OCI-LY7 (cell line): ENCODE measurements at regions not wholly inside any gene's neighbourhood (a gene's known extent, or its start where the extent isn't known, plus 50 kb on each side); places are given as distances from the start of the nearest gene placed in this dataset.
"Not testable (repeated sequence)": the region's sequence is repeated elsewhere in the genome, so short reads cannot be mapped to it uniquely, and the experiment has no call there.

ENCODE experiments used
- BruUV-seq: library from RNA; stranded (reverse); fragments of 400-500 nt; replicated peaks from 2 replicates; lab custom pipeline; 2021; lab: Mats Ljungman, UMichigan
- CTCF ChIA-PET: fragments of 300-600 bp; sonication (Branson Sonifier 250); formaldehyde crosslinking; loops from one replicate; lab custom pipeline; 2022; ENCODE audit warnings: antibody characterized with exemption; ENCODE audit not compliant: unreplicated experiment; lab: Charles Lee
- POLR2A ChIA-PET: fragments of 300-600 bp; sonication (Branson Sonifier 250); formaldehyde crosslinking; loops from one replicate; lab custom pipeline; 2022; ENCODE audit warnings: antibody characterized with exemption; lab: Charles Lee
- DNase-seq: peaks from one replicate; pipeline ENCODE4 v3.0.0-alpha.2; 2015; ENCODE audit warnings: low spot score
- H2AFZ ChIP-seq: fragments of 200-600 bp; sonication (generic), shearing (Covaris generic); 2 replicates; pipeline ENCODE4 v1.6.1; 2014; ENCODE audit warnings: mild to moderate bottlenecking, antibody characterized with exemption, low read length, moderate library complexity
- H3K27ac ChIP-seq: fragments of 200-600 bp; sonication (generic); 2 replicates; pipeline ENCODE4 v1.5.1; 2014; ENCODE audit warnings: mixed run types, low read depth, mild to moderate bottlenecking, moderate library complexity, low read length, inconsistent platforms; ENCODE audit not compliant: poor library complexity, severe bottlenecking
- H3K36me3 ChIP-seq: fragments of 200-600 bp; sonication (generic); 2 replicates; pipeline ENCODE4 v1.6.1; 2014; ENCODE audit warnings: mild to moderate bottlenecking, antibody characterized with exemption, low read length, moderate library complexity, mixed read lengths; ENCODE audit not compliant: insufficient read depth
- H3K4me1 ChIP-seq: fragments of 200-600 bp; sonication (generic); 2 replicates; pipeline ENCODE4 v1.5.1; 2014; ENCODE audit warnings: mild to moderate bottlenecking, low read length; ENCODE audit not compliant: insufficient read depth, poor library complexity, severe bottlenecking
- H3K4me2 ChIP-seq: fragments of 200-600 bp; sonication (generic); 2 replicates; pipeline ENCODE4 v1.6.1; 2014; ENCODE audit warnings: mild to moderate bottlenecking, low read length
- H3K4me3 ChIP-seq: fragments of 200-600 bp; sonication (generic); 2 replicates; pipeline ENCODE4 v1.5.1; 2014; ENCODE audit warnings: mild to moderate bottlenecking, low read depth, low read length; ENCODE audit not compliant: poor library complexity, severe bottlenecking
- H3K79me2 ChIP-seq: fragments of 200-600 bp; sonication (generic); 2 replicates; pipeline ENCODE4 v1.6.1; 2016; ENCODE audit warnings: low read depth, mild to moderate bottlenecking, low read length, moderate library complexity, mixed read lengths; ENCODE audit not compliant: insufficient read depth
- H3K9me2 ChIP-seq: fragments of 200-600 bp; sonication (generic); 2 replicates; pipeline ENCODE4 v1.6.1; 2016; ENCODE audit warnings: mild to moderate bottlenecking, low read length, mixed read lengths; ENCODE audit not compliant: insufficient read depth
- H3K9me3 ChIP-seq: fragments of 200-600 bp; sonication (generic); 2 replicates; pipeline ENCODE4 v1.6.1; 2014; ENCODE audit warnings: mild to moderate bottlenecking, mixed run types, low read length, mixed read lengths
- H4K20me1 ChIP-seq: fragments of 200-600 bp; sonication (generic); 2 replicates; pipeline ENCODE4 v1.6.1; 2014; ENCODE audit warnings: mild to moderate bottlenecking, antibody characterized with exemption, low read length, moderate library complexity, mixed read lengths; ENCODE audit not compliant: insufficient read depth
- EZH2phosphoT487 ChIP-seq: fragments of 200-600 bp; sonication (generic); IDR thresholded peaks from 2 replicates; pipeline ENCODE4 v1.6.1; 2018; ENCODE audit warnings: low read depth, borderline replicate concordance, mild to moderate bottlenecking, mixed run types, antibody characterized with exemption, low read length, moderate library complexity, mixed read lengths
- intact Hi-C: fragments of 100-400 bp; cut with micrococcal nuclease; formaldehyde crosslinking; loops from one replicate; pipeline ENCODE4 v1.10.0; 2022; ENCODE audit not compliant: unreplicated experiment
- TF ChIP-seq, protein P1 (sequence below): fragments of 200-600 bp; sonication (generic); conservative IDR thresholded peaks from 2 replicates; pipeline ENCODE4 v1.5.1; 2014; ENCODE audit warnings: mild to moderate bottlenecking, antibody characterized with exemption, low read length, moderate library complexity, mixed read lengths

DNA sequence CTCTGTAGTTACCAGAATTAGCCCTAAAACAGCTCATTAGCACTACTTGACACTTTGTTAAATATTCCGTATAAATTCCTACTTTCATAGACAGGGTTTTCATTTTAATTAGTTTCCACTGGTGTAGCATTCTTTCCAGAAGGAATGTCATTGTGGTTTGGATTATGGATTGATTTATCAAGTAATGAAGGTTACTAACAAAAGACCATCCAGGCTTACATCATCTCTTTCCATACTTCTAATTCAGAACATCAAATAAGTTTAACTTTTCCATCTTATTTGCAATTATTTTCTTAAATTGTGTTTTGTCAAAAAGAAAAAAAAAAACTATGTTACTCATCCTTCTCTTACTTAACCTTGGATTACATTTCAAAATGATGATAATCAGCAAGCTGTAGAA is 231.8 kb upstream of the SPOPL start:
- intact Hi-C loops: no loop called here
- POLR2A ChIA-PET: interaction anchor here (0.7 kb wide), 2 partner anchors 10 to 1379 kb away, joined by 3 read pairs; no protein-coding TSS in a partner anchor
- Histone ChIP-seq H3K4me3 (no peak overlapping the region), H3K4me1 (no peaks in the 10 kb centered on the region), H3K4me2 (no peak overlapping the region), H2AFZ (no peak overlapping the region), H3K27ac (no peak overlapping the region), H3K79me2 (no peaks in the 10 kb centered on the region), H3K9me3 (no peaks in the 10 kb centered on the region), H3K9me2 (no peaks in the 10 kb centered on the region), H3K36me3 (no peaks in the 10 kb centered on the region), H4K20me1 (no peaks in the 10 kb centered on the region)
- TF ChIP-seq EZH2phosphoT487: no peak
- TF ChIP-seq, protein P1, sequence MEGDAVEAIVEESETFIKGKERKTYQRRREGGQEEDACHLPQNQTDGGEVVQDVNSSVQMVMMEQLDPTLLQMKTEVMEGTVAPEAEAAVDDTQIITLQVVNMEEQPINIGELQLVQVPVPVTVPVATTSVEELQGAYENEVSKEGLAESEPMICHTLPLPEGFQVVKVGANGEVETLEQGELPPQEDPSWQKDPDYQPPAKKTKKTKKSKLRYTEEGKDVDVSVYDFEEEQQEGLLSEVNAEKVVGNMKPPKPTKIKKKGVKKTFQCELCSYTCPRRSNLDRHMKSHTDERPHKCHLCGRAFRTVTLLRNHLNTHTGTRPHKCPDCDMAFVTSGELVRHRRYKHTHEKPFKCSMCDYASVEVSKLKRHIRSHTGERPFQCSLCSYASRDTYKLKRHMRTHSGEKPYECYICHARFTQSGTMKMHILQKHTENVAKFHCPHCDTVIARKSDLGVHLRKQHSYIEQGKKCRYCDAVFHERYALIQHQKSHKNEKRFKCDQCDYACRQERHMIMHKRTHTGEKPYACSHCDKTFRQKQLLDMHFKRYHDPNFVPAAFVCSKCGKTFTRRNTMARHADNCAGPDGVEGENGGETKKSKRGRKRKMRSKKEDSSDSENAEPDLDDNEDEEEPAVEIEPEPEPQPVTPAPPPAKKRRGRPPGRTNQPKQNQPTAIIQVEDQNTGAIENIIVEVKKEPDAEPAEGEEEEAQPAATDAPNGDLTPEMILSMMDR: no peak
- no peak for DNase-seq
- CTCF ChIA-PET: no interaction called here
- no TSS peak for BruUV-seq

DNA sequence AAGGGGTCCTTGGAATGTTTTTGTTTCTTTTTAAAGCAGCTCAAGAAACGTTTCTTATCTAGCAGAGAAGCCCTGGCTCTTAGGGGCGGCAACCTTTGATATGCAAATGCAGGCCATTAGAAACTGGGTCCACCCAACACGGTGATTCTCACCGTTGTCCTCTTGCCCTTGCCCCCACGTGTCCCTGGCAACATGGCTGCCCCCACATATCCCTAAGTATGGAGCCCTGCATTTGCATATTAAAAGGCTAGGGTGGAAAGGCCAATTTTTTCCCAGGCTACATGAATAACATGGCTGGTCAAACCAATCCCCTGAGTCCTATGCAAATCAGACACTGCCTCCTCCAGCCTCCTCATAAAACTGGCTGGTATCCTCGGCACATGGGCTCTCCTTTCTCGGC is 230.1 kb upstream of the SPOPL start:
- H3K9me3 ChIP-seq: no peaks in the 10 kb centered on the region
- TF ChIP-seq EZH2phosphoT487: no peak
- TF ChIP-seq, protein P1: no peak
- no peak overlapping the region for H3K27ac ChIP-seq
- no peaks in the 10 kb centered on the region for H3K79me2 ChIP-seq
- no peaks in the 10 kb centered on the region for H3K4me1 ChIP-seq
- no peaks in the 10 kb centered on the region for H3K9me2 ChIP-seq
- intact Hi-C loops: no loop called here
- no peak overlapping the region for H3K4me2 ChIP-seq
- BruUV-seq: no TSS peak
- no peaks in the 10 kb centered on the region for H4K20me1 ChIP-seq
- ChIA-PET CTCF (no interaction called here), POLR2A (no interaction called here)
- no peak overlapping the region for H3K4me3 ChIP-seq
- H3K36me3 ChIP-seq: no peaks in the 10 kb centered on the region
- no peak overlapping the region for H2AFZ ChIP-seq
- DNase-seq: no peak

DNA sequence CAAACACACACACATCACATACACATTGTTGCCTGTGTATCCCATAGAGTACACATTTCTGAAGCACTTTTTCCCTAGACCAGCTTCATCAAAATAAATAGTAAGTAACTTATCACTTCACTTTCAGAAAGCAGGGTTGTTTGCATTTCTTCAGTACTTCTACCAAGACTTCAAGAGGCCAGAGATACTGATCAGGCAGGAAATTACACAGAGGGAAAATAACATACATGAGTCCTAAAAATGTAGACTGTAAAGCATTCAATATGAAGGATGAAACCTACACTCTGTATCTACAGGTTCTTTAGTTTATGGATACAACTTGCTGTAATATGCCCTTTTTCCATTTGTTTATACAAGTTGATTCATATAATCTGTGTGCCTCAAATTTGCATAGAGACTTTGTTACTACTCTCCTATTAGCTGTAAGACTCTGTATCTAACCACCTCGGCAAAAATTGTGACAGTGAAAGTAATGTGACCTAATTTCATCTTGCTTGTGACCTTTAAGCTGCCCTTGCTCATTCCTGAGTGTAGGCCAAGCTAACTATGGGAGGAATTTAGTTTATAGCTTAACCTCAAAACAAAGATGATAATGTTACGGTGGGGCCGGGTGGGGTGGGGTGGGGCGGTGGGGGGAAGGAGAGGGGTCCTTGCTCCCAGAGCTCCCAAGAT is 228.9 kb upstream of the SPOPL start:
- Histone ChIP-seq H3K4me3 (no peak overlapping the region), H3K9me2 (no peaks in the 10 kb centered on the region), H3K79me2 (no peaks in the 10 kb centered on the region), H4K20me1 (no peaks in the 10 kb centered on the region), H2AFZ (no peak overlapping the region), H3K9me3 (no peaks in the 10 kb centered on the region), H3K4me2 (no peak overlapping the region), H3K27ac (no peak overlapping the region), H3K4me1 (no peaks in the 10 kb centered on the region), H3K36me3 (no peaks in the 10 kb centered on the region)
- no TSS peak for BruUV-seq
- no peak for DNase-seq
- ChIA-PET POLR2A (interaction anchor here (0.7 kb wide), 1 partner anchor 95 kb away, joined by 4 read pairs; no protein-coding TSS in a partner anchor), CTCF (no interaction called here)
- TF ChIP-seq, protein P1: no peak
- TF ChIP-seq EZH2phosphoT487: no peak
- intact Hi-C loops: no loop called here

GRCh38 chr2:138273280-138273679 is 228.3 kb upstream of the SPOPL start:
- H3K4me3 ChIP-seq, H3K4me2 ChIP-seq, CTCF ChIA-PET, H2AFZ ChIP-seq, H3K4me1 ChIP-seq, BruUV-seq, DNase-seq, H3K9me2 ChIP-seq, H3K36me3 ChIP-seq, H3K27ac ChIP-seq, H3K9me3 ChIP-seq, H3K79me2 ChIP-seq, H4K20me1 ChIP-seq, intact Hi-C loops: not testable (repeated sequence)
- POLR2A ChIA-PET: interaction anchor here (0.7 kb wide), 1 partner anchor 95 kb away, joined by 4 read pairs; no protein-coding TSS in a partner anchor
